IMR-90 (cell line): ENCODE measurements at regions not wholly inside any gene's neighbourhood (a gene's known extent, or its start where the extent isn't known, plus 50 kb on each side); places are given as distances from the start of the nearest gene placed in this dataset.

Experiments
- CEBPB ChIP-seq: IDR thresholded peaks from 2 replicates; pipeline ENCODE4 v1.6.1; 2012; ENCODE audit warnings: low read depth, low read length, improper control_type of control experiment
- CHD1 ChIP-seq: IDR thresholded peaks from 2 replicates; pipeline ENCODE4 v1.6.1; 2012; ENCODE audit warnings: low read depth, low read length, improper control_type of control experiment
- MAFK ChIP-seq: IDR thresholded peaks from 2 replicates; pipeline ENCODE4 v1.6.1; 2012; ENCODE audit warnings: low read depth, low read length, improper control_type of control experiment
- MAZ ChIP-seq: IDR thresholded peaks from 2 replicates; pipeline ENCODE4 v1.6.1; 2012; ENCODE audit warnings: low read depth, mild to moderate bottlenecking, low read length, improper control_type of control experiment, moderate library complexity, borderline replicate concordance
- POLR2A ChIP-seq: IDR thresholded peaks from 2 replicates; pipeline ENCODE4 v1.6.1; 2012; ENCODE audit warnings: mild to moderate bottlenecking, low read depth, low read length
- RCOR1 ChIP-seq: IDR thresholded peaks from 2 replicates; pipeline ENCODE4 v1.6.1; 2012; ENCODE audit warnings: mild to moderate bottlenecking, low read length, improper control_type of control experiment; ENCODE audit not compliant: insufficient replicate concordance
- USF2 ChIP-seq: fragments of 150-350 bp; IDR thresholded peaks from 2 replicates; pipeline ENCODE4 v1.6.1; 2017; ENCODE audit warnings: mild to moderate bottlenecking, antibody characterized with exemption, low read length, low read depth
- TF ChIP-seq, protein P1 (sequence below): conservative IDR thresholded peaks from 2 replicates; pipeline ENCODE4 v1.5.1; 2012; ENCODE audit warnings: mild to moderate bottlenecking, low read depth, low read length, improper control_type of control experiment

DNA sequence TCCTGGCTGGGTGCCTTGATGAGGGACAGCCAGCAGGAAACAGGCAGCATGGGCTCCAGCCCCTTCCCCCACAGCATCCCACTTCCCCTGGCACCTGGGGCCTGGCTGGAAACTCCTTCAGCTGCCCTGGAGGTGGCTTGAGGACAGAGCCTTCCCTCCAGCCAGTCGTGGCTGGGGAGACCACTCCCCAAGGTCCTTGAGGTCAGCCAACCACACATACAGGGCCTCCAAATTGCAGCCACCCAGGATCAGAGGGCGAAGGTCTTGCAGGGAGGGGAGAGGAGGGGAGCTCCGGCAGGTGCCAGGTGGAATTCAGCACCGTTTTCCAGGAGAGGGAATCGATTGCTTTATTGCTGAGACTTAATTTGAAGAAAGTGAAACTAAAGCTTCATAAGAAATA lies 280.4 kb downstream of the PBX3 start:
- TF ChIP-seq, protein P1, sequence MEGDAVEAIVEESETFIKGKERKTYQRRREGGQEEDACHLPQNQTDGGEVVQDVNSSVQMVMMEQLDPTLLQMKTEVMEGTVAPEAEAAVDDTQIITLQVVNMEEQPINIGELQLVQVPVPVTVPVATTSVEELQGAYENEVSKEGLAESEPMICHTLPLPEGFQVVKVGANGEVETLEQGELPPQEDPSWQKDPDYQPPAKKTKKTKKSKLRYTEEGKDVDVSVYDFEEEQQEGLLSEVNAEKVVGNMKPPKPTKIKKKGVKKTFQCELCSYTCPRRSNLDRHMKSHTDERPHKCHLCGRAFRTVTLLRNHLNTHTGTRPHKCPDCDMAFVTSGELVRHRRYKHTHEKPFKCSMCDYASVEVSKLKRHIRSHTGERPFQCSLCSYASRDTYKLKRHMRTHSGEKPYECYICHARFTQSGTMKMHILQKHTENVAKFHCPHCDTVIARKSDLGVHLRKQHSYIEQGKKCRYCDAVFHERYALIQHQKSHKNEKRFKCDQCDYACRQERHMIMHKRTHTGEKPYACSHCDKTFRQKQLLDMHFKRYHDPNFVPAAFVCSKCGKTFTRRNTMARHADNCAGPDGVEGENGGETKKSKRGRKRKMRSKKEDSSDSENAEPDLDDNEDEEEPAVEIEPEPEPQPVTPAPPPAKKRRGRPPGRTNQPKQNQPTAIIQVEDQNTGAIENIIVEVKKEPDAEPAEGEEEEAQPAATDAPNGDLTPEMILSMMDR, result no peak
- no peak for TF ChIP-seq POLR2A
- no peak for TF ChIP-seq USF2
- TF ChIP-seq RCOR1, result no peak
- no peak for TF ChIP-seq MAZ
- no peak for TF ChIP-seq CEBPB
- TF ChIP-seq MAFK, result no peak
- no peak for TF ChIP-seq CHD1
